Sigmoid colon (tissue), 4 donors: ENCODE measurements at regions not wholly inside any gene's neighbourhood (a gene's known extent, or its start where the extent isn't known, plus 50 kb on each side); places are given as distances from the start of the nearest gene placed in this dataset.

Experiments
- CTCF ChIP-seq, 4 experiments: fragments of 450-650 bp in 3 of 4; fragments of 200-600 bp in 1 of 4; IDR thresholded peaks; one replicate each; pipeline ENCODE4 v1.5.1; 2016 to 2019; ENCODE audit warnings: antibody characterized with exemption in 4 of 4, mild to moderate bottlenecking in 3 of 4, moderate library complexity in 2 of 4
- EP300 ChIP-seq, 4 donors: sonication (generic); formaldehyde crosslinking; IDR thresholded peaks; one replicate each; pipeline ENCODE4 v1.6.1; 2017; ENCODE audit warnings: antibody characterized with exemption in 4 of 4
- POLR2A ChIP-seq, 2 donors: fragments of 450-650 bp; IDR thresholded peaks; one replicate each; pipeline ENCODE4 v1.6.1; 2016; ENCODE audit warnings: antibody characterized with exemption in 2 of 2, mild to moderate bottlenecking in 2 of 2, moderate library complexity in 2 of 2
- POLR2AphosphoS5 ChIP-seq, 4 donors: sonication (generic); formaldehyde crosslinking; IDR thresholded peaks; one replicate each; pipeline ENCODE4 v1.6.1; 2017; ENCODE audit warnings: antibody characterized with exemption in 4 of 4

GRCh38 chr16:17984810-17985209 is 351.7 kb downstream of the NPIPA8 start:
- no peak for TF ChIP-seq CTCF (IDR thresholded peaks at IDR 0.05)
- no peak for TF ChIP-seq EP300 (IDR thresholded peaks at IDR 0.05)
- TF ChIP-seq POLR2A (IDR thresholded peaks at IDR 0.05): no peak
- TF ChIP-seq POLR2AphosphoS5 (IDR thresholded peaks at IDR 0.05): no peak
